Endothelial cell of umbilical vein (primary cell): ENCODE measurements at regions not wholly inside any gene's neighbourhood (a gene's known extent, or its start where the extent isn't known, plus 50 kb on each side); places are given as distances from the start of the nearest gene placed in this dataset.

Experiments
- BruUV-seq: library from RNA; stranded (reverse); fragments of 400-500 nt; replicated peaks from 2 replicates; lab custom pipeline; 2021; lab: Mats Ljungman, UMichigan
- CTCF ChIA-PET: fragments of 300-600, 350-600 bp; sonication (Branson Sonifier 250); formaldehyde crosslinking; loops from one replicate; lab custom pipeline; 2021; ENCODE audit warnings: antibody characterized with exemption, inconsistent platforms; lab: Charles Lee
- POLR2A ChIA-PET: fragments of 300-600, 350-600 bp; sonication (Branson Sonifier 250); formaldehyde crosslinking; loops from one replicate; lab custom pipeline; 2021; ENCODE audit warnings: antibody characterized with exemption, inconsistent platforms; lab: Charles Lee
- DNase-seq: peaks from one replicate; pipeline ENCODE4 v3.0.0-alpha.2; 2011; ENCODE audit warnings: low read depth, low spot score
- FAIRE-seq: peaks from 2 replicates; lab custom pipeline; 2011; peaks lifted over from hg19 to GRCh38; lab: Jason Lieb, UNC
- H2AFZ ChIP-seq: 2 replicates; pipeline ENCODE4 v1.6.0; 2012; ENCODE audit warnings: low read depth, low read length, control low read depth, inconsistent platforms
- H3K27ac ChIP-seq: 2 replicates; pipeline ENCODE4 v1.5.1; 2011; ENCODE audit warnings: low read depth, mild to moderate bottlenecking, control low read depth, low read length, moderate library complexity; ENCODE audit not compliant: insufficient read depth
- H3K27me3 ChIP-seq, 2 experiments: 2 replicates each; pipeline versions ENCODE4 v1.6.0 to v1.6.1; 2011; ENCODE audit warnings: low read length in 2 of 2, mixed read lengths in 1 of 2; ENCODE audit not compliant: control insufficient read depth in 2 of 2, insufficient read depth in 2 of 2
- H3K36me3 ChIP-seq, 2 experiments: 2 replicates in 1 of 2; 3 replicates in 1 of 2; pipeline ENCODE4 v1.5.1; 2011; ENCODE audit warnings: low read length in 2 of 2, mild to moderate bottlenecking in 1 of 2, moderate library complexity in 1 of 2; ENCODE audit not compliant: control insufficient read depth in 2 of 2, insufficient read depth in 2 of 2; ENCODE audit errors: extremely low read depth in 1 of 2
- H3K4me1 ChIP-seq: 3 replicates; pipeline ENCODE4 v1.5.1; 2011; ENCODE audit warnings: mild to moderate bottlenecking, low read length; ENCODE audit not compliant: control insufficient read depth, insufficient read depth; ENCODE audit errors: extremely low read depth
- H3K4me2 ChIP-seq: 2 replicates; pipeline ENCODE4 v1.6.1; 2011; ENCODE audit warnings: low read length, control low read depth, mixed read lengths; ENCODE audit not compliant: insufficient read depth
- H3K4me3 ChIP-seq, 3 experiments: fragments of 200-600 bp in 1 of 3; sonication (generic), shearing (Covaris generic) in 1 of 3; replicated peaks in 1 of 3; 2 replicates each; pipeline ENCODE4 v1.5.1; 2011 to 2016; ENCODE audit warnings: control low read depth in 3 of 3, low read length in 3 of 3, mild to moderate bottlenecking in 2 of 3, inconsistent platforms in 1 of 3, low read depth in 1 of 3, moderate library complexity in 1 of 3; ENCODE audit not compliant: insufficient read depth in 1 of 3
- H3K79me2 ChIP-seq: 2 replicates; pipeline ENCODE4 v1.6.0; 2012; ENCODE audit warnings: low read length, inconsistent platforms; ENCODE audit not compliant: control insufficient read depth, insufficient read depth
- H3K9ac ChIP-seq: replicated peaks from 2 replicates; pipeline ENCODE3; 2011; ENCODE audit warnings: low read length, control low read depth; ENCODE audit not compliant: insufficient read depth; ENCODE audit errors: extremely low read depth
- H3K9me1 ChIP-seq: replicated peaks from 3 replicates; pipeline ENCODE4 v1.6.0; 2011; ENCODE audit warnings: mild to moderate bottlenecking, low read length; ENCODE audit not compliant: control insufficient read depth, insufficient read depth; ENCODE audit errors: extremely low read depth
- H3K9me3 ChIP-seq: replicated peaks from 2 replicates; pipeline ENCODE4 v1.5.1; 2012; ENCODE audit warnings: low read length, inconsistent platforms; ENCODE audit not compliant: control insufficient read depth, insufficient read depth
- H4K20me1 ChIP-seq: replicated peaks from 2 replicates; pipeline ENCODE3; 2011; ENCODE audit warnings: mild to moderate bottlenecking, low read length; ENCODE audit not compliant: control insufficient read depth, insufficient read depth; ENCODE audit errors: extremely low read depth
- CTCF ChIP-seq, 2 donors: IDR thresholded peaks; 1 replicate in 1 of 2; 2 replicates in 1 of 2; pipeline ENCODE4 v1.5.1; 2011; ENCODE audit warnings: low read length in 2 of 2, mild to moderate bottlenecking in 2 of 2, moderate library complexity in 2 of 2, control low read depth in 1 of 2, inconsistent platforms in 1 of 2, low read depth in 1 of 2; ENCODE audit not compliant: insufficient read depth in 1 of 2; ENCODE audit errors: extremely low read depth in 1 of 2
- EZH2 ChIP-seq: IDR thresholded peaks from 2 replicates; pipeline ENCODE4 v1.6.1; 2012; ENCODE audit warnings: borderline replicate concordance, low read depth, mild to moderate bottlenecking, moderate library complexity, low read length, inconsistent platforms; ENCODE audit not compliant: severe bottlenecking
- FOS ChIP-seq: IDR thresholded peaks from 2 replicates; pipeline ENCODE4 v1.6.1; 2011; ENCODE audit warnings: mild to moderate bottlenecking, low read length, moderate library complexity, borderline replicate concordance; ENCODE audit not compliant: insufficient read depth
- GATA2 ChIP-seq: IDR thresholded peaks from 2 replicates; pipeline ENCODE4 v1.7.0; 2011; ENCODE audit warnings: low read depth, mild to moderate bottlenecking, moderate library complexity, mixed read lengths, low read length; ENCODE audit not compliant: insufficient read length, insufficient read depth
- JUN ChIP-seq: IDR thresholded peaks from 2 replicates; pipeline ENCODE4 v1.6.1; 2011; ENCODE audit warnings: borderline replicate concordance, low read depth; ENCODE audit not compliant: insufficient read length, insufficient read depth
- MAX ChIP-seq: IDR thresholded peaks from 2 replicates; pipeline ENCODE4 v1.6.1; 2011; ENCODE audit not compliant: insufficient read depth, insufficient read length
- MYC ChIP-seq: IDR thresholded peaks from one replicate; pipeline ENCODE4 v1.6.1; 2011; ENCODE audit warnings: mild to moderate bottlenecking, low read depth, low read length
- POLR2A ChIP-seq: IDR thresholded peaks from 2 replicates; pipeline ENCODE4 v1.6.1; 2012; ENCODE audit warnings: low read depth, mild to moderate bottlenecking, control low read depth, low read length
- POLR2AphosphoS5 ChIP-seq: IDR thresholded peaks from 2 replicates; pipeline ENCODE4 v1.6.1; 2012; ENCODE audit warnings: low read depth, mild to moderate bottlenecking, control low read depth, low read length, moderate library complexity; ENCODE audit not compliant: insufficient read depth
- dilution Hi-C: fragments of 300-500 bp; cut with MboI; formaldehyde crosslinking; loops from one replicate; pipeline ENCODE4 v1.15.0; 2019; ENCODE audit warnings: low sequenced_read_pairs; ENCODE audit not compliant: extremely low pct_ligation_motif_present
- intact Hi-C: fragments of 100-400 bp; cut with micrococcal nuclease; formaldehyde crosslinking; loops from one replicate; pipeline ENCODE4 v1.10.0; 2022

GRCh38 chr16:59740858-59741257, 1006.7 kb upstream of the GOT2 start:
- Histone ChIP-seq H3K4me2 (no peak overlapping the region), H3K79me2 (no peaks in the 10 kb centered on the region), H3K27ac (no peak overlapping the region), H3K9ac (no peak overlapping the region), H3K9me3 (no peaks in the 10 kb centered on the region), H3K4me3 (no peak overlapping the region), H3K27me3 (no peaks in the 10 kb centered on the region), H2AFZ (no peak overlapping the region), H4K20me1 (no peaks in the 10 kb centered on the region), H3K36me3 (no peaks in the 10 kb centered on the region), H3K4me1 (no peaks in the 10 kb centered on the region), H3K9me1 (no peaks in the 10 kb centered on the region)
- TF ChIP-seq JUN (no peak), MYC (no peak), MAX (no peak), POLR2A (no peak), FOS (no peak), EZH2 (no peak), CTCF (IDR thresholded peaks at IDR 0.05; ENCODE audit: extremely low read depth in 1 of 2, insufficient read depth in 1 of 2, low read depth in 1 of 2, low read length in 2 of 2) (no peak), GATA2 (no peak), POLR2AphosphoS5 (no peak)
- ChIA-PET CTCF (interaction anchor here (0.6 kb wide), 1 partner anchor 144 kb away, joined by 3 read pairs; no protein-coding TSS in a partner anchor), POLR2A (no interaction called here)
- intact Hi-C loops: no loop called here
- DNase-seq: no peak
- no peak for FAIRE-seq
- dilution Hi-C loops: no loop called here
- no TSS peak for BruUV-seq
